Esophagus muscularis mucosa (tissue), 3 donors: ENCODE measurements at regions not wholly inside any gene's neighbourhood (a gene's known extent, or its start where the extent isn't known, plus 50 kb on each side); places are given as distances from the start of the nearest gene placed in this dataset.

Experiments used
- POLR2A ChIP-seq: fragments of 450-650 bp; IDR thresholded peaks from one replicate; pipeline ENCODE4 v1.6.1; 2017; ENCODE audit warnings: antibody characterized with exemption, moderate library complexity, mild to moderate bottlenecking, low read depth
- POLR2AphosphoS5 ChIP-seq, 2 donors: sonication (generic); formaldehyde crosslinking; IDR thresholded peaks; one replicate each; pipeline ENCODE4 v1.6.1; 2017; ENCODE audit warnings: antibody characterized with exemption in 2 of 2
- TF ChIP-seq, protein P1 (sequence below), 3 experiments: fragments of 200-600 bp in 2 of 3; fragments of 450-650 bp in 1 of 3; sonication (generic) in 2 of 3; IDR thresholded peaks; one replicate each; pipeline ENCODE4 v1.5.1; 2017 to 2019; ENCODE audit warnings: antibody characterized with exemption in 3 of 3, mild to moderate bottlenecking in 2 of 3, moderate library complexity in 1 of 3

DNA sequence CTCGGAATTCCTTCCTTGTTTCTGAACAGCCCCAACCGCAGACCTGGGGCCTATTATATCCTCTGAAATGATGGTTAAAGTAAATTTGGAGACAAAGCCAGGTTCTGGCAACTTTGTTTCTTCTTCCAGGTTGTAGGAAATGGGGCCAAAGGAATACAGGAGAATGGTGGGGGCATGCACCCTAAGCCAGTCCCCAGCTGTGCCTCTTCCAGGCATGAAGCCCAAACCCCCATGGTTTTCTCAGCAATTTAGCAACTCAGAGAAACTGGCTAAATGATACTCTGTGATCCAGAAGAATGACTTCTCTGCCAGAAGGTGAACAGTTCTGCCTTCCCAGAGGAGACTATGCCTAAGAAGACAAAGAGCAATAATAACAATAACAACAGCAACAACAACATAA lies 635.0 kb upstream of the FANCL start:
- TF ChIP-seq POLR2AphosphoS5 (IDR thresholded peaks at IDR 0.05), result no peak
- TF ChIP-seq, protein P1, sequence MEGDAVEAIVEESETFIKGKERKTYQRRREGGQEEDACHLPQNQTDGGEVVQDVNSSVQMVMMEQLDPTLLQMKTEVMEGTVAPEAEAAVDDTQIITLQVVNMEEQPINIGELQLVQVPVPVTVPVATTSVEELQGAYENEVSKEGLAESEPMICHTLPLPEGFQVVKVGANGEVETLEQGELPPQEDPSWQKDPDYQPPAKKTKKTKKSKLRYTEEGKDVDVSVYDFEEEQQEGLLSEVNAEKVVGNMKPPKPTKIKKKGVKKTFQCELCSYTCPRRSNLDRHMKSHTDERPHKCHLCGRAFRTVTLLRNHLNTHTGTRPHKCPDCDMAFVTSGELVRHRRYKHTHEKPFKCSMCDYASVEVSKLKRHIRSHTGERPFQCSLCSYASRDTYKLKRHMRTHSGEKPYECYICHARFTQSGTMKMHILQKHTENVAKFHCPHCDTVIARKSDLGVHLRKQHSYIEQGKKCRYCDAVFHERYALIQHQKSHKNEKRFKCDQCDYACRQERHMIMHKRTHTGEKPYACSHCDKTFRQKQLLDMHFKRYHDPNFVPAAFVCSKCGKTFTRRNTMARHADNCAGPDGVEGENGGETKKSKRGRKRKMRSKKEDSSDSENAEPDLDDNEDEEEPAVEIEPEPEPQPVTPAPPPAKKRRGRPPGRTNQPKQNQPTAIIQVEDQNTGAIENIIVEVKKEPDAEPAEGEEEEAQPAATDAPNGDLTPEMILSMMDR (IDR thresholded peaks at IDR 0.05), result no peak
- no peak for TF ChIP-seq POLR2A
